ENCODE measurements at regions not wholly inside any gene's neighbourhood (a gene's known extent, or its start where the extent isn't known, plus 50 kb on each side); places are given as distances from the start of the nearest gene placed in this dataset.
"Not testable (repeated sequence)": the region's sequence is repeated elsewhere in the genome, so short reads cannot be mapped to it uniquely, and the experiment has no call there.

DNA sequence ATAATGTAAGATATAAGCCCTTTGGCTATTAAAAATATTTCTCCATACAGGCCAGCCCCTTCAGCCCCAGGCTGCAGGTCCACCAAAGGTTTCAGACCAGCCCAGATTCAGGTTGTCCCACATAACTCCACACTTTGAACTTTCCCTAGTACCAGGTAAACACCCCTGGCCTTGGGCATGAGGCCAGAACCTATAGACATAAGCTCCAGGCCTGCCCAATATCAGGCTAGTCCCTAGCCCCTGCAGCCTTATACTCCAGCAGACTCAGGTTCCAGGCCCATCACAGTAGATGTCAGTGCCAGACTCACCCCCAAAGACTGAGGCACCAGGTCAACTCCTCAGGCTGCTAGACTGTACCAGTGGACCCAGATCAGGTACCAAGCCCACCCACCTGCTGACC is 178.5 kb upstream of the DAAM1 start:
- no peak for FAIRE-seq
- no peak for DNase-seq (ENCODE audit: insufficient read length)
- TF ChIP-seq TAF1 (IDR thresholded peaks at IDR 0.05; ENCODE audit: borderline replicate concordance, low read depth, low read length): no peak
- TF ChIP-seq POLR2A (IDR thresholded peaks at IDR 0.05; ENCODE audit: low read depth, low read length): no peak
- no peak for TF ChIP-seq POLR2AphosphoS5 (IDR thresholded peaks at IDR 0.05; ENCODE audit: low read depth, low read length)

DNA sequence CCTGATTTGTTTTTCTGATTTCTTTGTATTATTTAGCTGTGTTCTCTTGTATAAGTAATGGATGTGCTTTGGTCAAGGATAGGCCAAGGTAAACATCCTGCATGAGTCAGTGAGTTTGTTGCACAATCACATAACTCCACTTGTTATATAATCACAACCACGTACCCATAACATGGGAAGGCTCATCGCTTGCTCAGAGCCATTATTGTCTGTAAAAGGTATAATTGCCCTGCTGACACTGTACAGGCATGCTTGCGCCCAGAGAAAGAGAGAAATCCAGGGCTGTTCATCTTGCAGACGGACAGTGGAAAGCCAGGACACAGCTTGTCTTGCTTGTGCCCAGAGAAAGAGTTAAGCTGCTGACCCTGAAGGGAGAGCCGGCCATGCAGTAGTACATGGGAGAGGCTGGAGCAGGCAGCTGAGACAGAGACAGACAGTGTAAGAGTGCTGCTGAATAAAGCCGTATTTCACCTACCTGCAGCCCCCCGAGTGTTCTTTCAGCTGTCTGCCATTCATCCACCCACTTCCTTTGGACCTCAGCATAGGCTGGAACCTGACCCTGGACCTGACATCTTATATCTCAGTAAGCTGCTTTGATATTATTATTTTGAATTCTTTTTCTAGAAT is 174.7 kb upstream of the DAAM1 start:
- FAIRE-seq: no peak
- TF ChIP-seq POLR2AphosphoS5 (IDR thresholded peaks at IDR 0.05; ENCODE audit: low read depth, low read length) (no peak), POLR2A (IDR thresholded peaks at IDR 0.05; ENCODE audit: low read depth, low read length) (no peak), TAF1 (IDR thresholded peaks at IDR 0.05; ENCODE audit: borderline replicate concordance, low read depth, low read length) (no peak)
- DNase-seq (ENCODE audit: insufficient read length): no peak

DNA sequence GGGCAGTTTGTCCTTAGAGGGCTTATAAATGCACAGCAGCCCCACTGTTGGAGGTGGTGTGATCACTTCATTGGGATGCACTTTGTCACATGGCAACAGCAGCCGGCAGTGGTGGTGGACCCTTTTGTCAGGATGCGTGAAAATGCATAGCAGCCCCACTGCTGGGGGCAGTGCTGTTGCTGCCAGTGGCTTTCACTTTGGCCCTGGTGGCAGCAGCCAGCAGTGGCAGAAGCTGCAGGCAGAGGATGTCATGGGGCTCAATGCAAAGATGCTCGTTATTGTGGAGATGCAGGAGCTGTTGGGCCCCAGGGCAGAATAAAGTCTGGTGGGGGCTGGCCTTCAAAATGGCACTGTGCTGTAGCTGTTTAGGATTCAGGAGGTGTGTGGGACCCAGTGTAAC is 173.0 kb upstream of the DAAM1 start:
- DNase-seq (ENCODE audit: insufficient read length) (no peak), FAIRE-seq (no peak)

DNA sequence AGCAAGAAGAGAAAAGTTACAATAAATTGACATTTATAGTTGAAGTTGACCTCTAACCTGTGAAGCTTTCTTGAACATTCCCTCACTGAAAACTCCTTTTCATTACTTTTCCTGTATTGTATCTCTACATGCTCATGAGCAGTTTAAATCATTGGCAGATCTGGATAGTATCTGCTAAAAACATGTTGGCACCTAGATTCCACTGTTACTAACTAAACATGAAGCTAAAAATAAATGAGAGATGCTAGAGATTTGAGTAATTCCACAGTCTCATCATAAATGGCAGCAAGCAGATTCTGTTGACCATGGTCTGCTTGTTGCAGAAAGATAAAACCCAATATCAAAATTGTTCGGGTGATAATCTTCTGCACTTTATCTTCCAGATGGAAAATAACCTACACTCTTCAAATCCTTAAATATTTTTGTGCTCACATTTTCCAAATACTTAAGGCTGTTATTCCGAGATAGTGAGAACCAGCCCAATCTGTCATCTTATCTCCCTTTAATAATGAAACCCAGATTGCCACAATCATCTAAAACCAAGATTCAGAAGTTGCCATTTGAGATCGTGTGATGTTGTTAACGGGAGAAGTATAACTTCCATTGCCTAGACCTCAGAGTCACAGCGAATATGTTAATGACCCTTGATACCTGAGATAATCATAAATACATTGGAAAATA is 171.0 kb upstream of the DAAM1 start:
- DNase-seq (ENCODE audit: insufficient read length) (no peak), FAIRE-seq (no peak)
- no peak for TF ChIP-seq POLR2AphosphoS5 (IDR thresholded peaks at IDR 0.05; ENCODE audit: low read depth, low read length)
- no peak for TF ChIP-seq POLR2A (IDR thresholded peaks at IDR 0.05; ENCODE audit: low read depth, low read length)
- no peak for TF ChIP-seq TAF1 (IDR thresholded peaks at IDR 0.05; ENCODE audit: borderline replicate concordance, low read depth, low read length)

More for the DNA sequence above, 173.0 kb upstream of the DAAM1 start:
- no peak for TF ChIP-seq POLR2A (IDR thresholded peaks at IDR 0.05; ENCODE audit: low read depth, low read length)
- no peak for TF ChIP-seq TAF1 (IDR thresholded peaks at IDR 0.05; ENCODE audit: borderline replicate concordance, low read depth, low read length)
- TF ChIP-seq POLR2AphosphoS5 (IDR thresholded peaks at IDR 0.05; ENCODE audit: low read depth, low read length): no peak

DNA sequence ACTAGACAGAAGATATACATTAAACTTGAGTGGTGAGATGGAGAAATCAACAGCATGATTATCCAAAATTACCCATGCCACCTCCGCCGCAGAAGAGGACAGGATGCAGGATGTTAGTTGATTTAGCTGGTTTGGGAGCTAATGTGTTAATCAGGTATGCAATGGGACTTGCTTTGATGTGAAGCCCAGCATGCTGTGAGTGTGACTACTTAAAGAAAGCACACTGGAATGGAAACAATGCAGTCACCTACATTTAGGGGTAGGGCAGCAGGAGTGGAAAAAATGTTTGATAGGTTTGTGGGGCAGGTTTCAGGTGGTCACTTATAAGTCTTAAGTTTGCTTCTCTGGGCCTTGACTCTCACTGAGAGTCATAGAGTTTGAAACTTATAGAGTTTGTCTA is 170.0 kb upstream of the DAAM1 start:
- FAIRE-seq: no peak
- no peak for TF ChIP-seq POLR2AphosphoS5 (IDR thresholded peaks at IDR 0.05; ENCODE audit: low read depth, low read length)
- no peak for TF ChIP-seq POLR2A (IDR thresholded peaks at IDR 0.05; ENCODE audit: low read depth, low read length)
- no peak for TF ChIP-seq TAF1 (IDR thresholded peaks at IDR 0.05; ENCODE audit: borderline replicate concordance, low read depth, low read length)
- no peak for DNase-seq (ENCODE audit: insufficient read length)

DNA sequence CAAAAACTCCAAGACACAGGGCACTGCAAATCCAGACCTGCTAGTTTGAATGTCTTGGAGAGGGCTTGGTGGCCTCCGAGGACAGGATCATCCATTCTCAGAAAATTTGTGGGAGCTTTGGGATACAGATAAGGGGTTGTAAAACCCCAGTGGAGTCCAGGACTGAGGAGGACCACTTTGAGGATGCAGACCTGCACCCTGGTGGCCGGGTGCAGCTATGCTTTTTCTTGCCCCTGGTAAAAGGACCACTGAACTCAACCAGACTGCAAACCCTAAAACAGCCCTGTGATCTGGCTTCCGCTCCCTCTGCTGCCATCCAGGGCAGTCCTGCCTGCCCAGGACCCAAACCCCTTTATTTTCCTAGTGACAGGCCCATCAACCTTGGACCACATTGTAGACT is 169.5 kb upstream of the DAAM1 start:
- no peak for TF ChIP-seq TAF1 (IDR thresholded peaks at IDR 0.05; ENCODE audit: borderline replicate concordance, low read depth, low read length)
- no peak for TF ChIP-seq POLR2A (IDR thresholded peaks at IDR 0.05; ENCODE audit: low read depth, low read length)
- TF ChIP-seq POLR2AphosphoS5 (IDR thresholded peaks at IDR 0.05; ENCODE audit: low read depth, low read length): no peak
- no peak for FAIRE-seq
- no peak for DNase-seq (ENCODE audit: insufficient read length)

DNA sequence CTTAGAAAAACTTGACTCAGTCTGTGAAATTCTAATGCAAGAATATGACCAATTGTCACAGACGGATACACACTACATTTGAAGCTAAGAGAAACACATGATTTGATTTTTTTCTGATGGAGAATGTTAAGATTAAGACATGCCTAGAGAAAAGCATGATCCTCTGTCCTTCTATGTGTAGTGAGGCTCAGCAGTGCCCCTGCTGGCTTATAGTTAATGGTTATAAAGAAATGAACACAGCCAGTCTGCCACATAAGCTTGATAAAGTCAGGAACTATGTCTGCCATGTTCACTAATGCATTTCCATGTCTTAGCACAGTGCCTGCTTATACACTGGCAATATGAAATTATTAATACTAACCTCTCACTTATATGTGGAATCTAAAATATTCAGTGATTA is 168.1 kb upstream of the DAAM1 start:
- no peak for FAIRE-seq
- TF ChIP-seq TAF1 (IDR thresholded peaks at IDR 0.05; ENCODE audit: borderline replicate concordance, low read depth, low read length) (no peak), POLR2AphosphoS5 (IDR thresholded peaks at IDR 0.05; ENCODE audit: low read depth, low read length) (no peak), POLR2A (IDR thresholded peaks at IDR 0.05; ENCODE audit: low read depth, low read length) (no peak)
- DNase-seq (ENCODE audit: insufficient read length): no peak

DNA sequence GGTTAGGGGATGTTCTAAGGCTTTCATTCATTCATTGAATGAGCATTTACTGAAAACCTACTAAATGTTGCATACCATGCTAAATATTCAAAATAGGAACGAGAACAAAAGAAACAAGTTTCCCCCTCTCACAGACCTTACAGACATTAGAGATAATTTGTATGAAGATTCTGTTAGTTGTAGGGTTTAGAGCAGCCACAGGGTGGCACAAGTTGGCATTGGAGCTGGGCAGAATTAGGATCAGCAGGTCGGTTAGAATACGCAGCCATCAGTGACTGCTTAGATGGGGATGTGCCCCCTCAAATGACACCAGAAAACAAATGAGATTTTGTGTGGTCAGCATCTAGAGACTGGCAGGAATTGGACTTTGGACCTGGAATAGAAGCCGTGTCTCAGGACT is 166.3 kb upstream of the DAAM1 start:
- TF ChIP-seq TAF1 (IDR thresholded peaks at IDR 0.05; ENCODE audit: borderline replicate concordance, low read depth, low read length) (no peak), POLR2AphosphoS5 (IDR thresholded peaks at IDR 0.05; ENCODE audit: low read depth, low read length) (no peak), POLR2A (IDR thresholded peaks at IDR 0.05; ENCODE audit: low read depth, low read length) (no peak)
- DNase-seq (ENCODE audit: insufficient read length) (no peak), FAIRE-seq (no peak)

DNA sequence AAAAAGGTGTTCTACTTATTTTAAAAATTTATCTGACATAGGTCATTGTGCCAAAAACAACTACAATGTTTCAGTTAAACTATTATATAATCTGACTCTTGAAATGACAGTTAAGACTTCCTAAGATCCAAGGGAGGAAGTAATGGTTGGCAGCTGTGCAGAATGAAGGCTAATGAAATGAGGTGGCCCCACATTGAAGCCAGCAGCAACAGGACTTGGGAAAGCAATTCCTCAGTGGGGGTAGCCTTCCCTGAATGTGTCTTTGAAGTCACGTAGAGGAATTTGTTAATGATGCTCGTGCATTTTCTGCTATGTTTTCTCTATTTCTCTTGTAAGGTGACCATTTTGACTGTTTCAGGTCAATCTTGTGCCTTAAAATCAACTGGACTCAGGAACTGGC is 162.4 kb upstream of the DAAM1 start:
- FAIRE-seq: no peak
- TF ChIP-seq TAF1 (IDR thresholded peaks at IDR 0.05; ENCODE audit: borderline replicate concordance, low read depth, low read length) (no peak), POLR2AphosphoS5 (IDR thresholded peaks at IDR 0.05; ENCODE audit: low read depth, low read length) (no peak), POLR2A (IDR thresholded peaks at IDR 0.05; ENCODE audit: low read depth, low read length) (no peak)
- no peak for DNase-seq (ENCODE audit: insufficient read length)

DNA sequence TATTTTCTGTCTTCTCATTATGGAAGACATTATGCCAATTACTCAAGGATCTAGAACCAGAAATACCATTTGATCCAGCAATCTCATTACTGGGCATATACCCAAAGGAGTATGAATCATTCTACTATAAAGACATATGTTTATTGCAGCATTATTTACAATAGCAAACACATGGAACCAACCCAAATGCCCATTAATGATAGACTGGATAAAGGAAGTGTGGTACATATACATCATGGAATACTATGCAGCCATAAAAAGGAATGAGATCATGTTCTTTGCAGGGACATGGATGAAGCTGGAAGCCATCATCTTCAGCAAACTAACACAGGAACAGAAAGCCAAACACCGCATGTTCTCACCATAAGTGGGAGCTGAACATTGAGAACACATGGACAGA is 161.8 kb upstream of the DAAM1 start:
- not testable (repeated sequence) for FAIRE-seq; DNase-seq (ENCODE audit: insufficient read length)

DNA sequence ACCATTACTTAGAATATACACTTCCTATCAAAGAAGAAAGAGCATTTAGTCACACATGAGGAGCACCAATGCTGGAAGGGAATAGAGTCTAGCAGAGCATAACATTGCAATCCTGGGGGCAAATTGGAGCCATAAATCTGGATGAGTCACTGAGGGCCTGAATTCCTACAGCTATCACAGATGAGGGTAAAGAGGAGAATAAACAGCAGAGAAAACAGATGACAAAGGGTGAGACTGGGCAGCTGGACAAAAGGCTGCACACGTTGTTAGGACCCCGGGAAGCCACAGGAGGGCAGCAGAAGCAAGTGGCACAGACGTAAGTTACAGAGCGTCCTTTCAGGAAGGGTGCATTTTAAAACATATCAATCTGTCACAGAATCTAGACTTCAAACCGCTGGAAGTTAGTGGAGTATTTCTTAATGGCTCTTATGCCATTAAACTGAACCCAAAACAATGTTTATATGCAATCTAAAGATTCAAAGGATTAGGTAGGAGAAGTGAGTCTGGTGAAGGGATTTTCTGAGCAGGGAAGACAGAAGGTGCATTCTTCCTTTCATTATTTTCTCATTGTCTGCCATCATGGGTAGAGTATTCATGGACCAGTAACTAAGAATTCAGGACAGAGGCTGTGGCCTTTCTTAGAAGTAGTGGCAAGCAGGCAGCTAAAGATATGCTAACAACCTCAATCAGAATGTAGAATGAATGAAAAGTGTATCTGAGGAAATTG is 159.8 kb upstream of the DAAM1 start:
- peak; percentile 78 for FAIRE-seq
- TF ChIP-seq POLR2AphosphoS5 (IDR thresholded peaks at IDR 0.05; ENCODE audit: low read depth, low read length) (no peak), TAF1 (IDR thresholded peaks at IDR 0.05; ENCODE audit: borderline replicate concordance, low read depth, low read length) (no peak), POLR2A (IDR thresholded peaks at IDR 0.05; ENCODE audit: low read depth, low read length) (no peak)

DNA sequence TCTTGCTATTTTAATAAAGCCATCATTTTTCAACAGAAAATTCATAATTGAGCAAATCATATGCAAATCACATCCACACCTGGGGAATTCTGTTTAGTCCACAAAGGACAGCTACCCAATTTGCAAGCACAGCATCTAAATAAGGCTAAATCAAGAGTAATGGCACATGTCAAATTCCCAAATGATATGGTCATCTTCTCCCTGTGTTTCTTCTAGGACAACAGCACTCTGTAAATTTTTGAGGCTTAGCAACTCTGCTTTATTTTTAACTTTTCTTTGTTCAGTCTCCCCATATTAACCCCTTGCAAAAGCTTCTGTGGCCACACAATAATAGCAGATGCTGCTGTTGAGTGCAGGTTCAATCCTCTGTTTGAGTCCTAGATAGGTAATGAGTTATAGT is 155.6 kb upstream of the DAAM1 start:
- FAIRE-seq (no peak), DNase-seq (ENCODE audit: insufficient read length) (no peak)
- TF ChIP-seq POLR2AphosphoS5 (IDR thresholded peaks at IDR 0.05; ENCODE audit: low read depth, low read length) (no peak), TAF1 (IDR thresholded peaks at IDR 0.05; ENCODE audit: borderline replicate concordance, low read depth, low read length) (no peak), POLR2A (IDR thresholded peaks at IDR 0.05; ENCODE audit: low read depth, low read length) (no peak)

More for the DNA sequence above, 159.8 kb upstream of the DAAM1 start:
- DNase-seq (ENCODE audit: insufficient read length): peak; percentile 12
